NOMO-1 treated with dmso at 0.1 percent for 144 hours (cell line): ENCODE measurements at regions not wholly inside any gene's neighbourhood (a gene's known extent, or its start where the extent isn't known, plus 50 kb on each side); places are given as distances from the start of the nearest gene placed in this dataset.
"Not testable (repeated sequence)": the region's sequence is repeated elsewhere in the genome, so short reads cannot be mapped to it uniquely, and the experiment has no call there.

Experiments
- DNase-seq: peaks from one replicate; lab custom pipeline; 2025; ENCODE audit not compliant: unreplicated experiment; lab: John Stamatoyannopoulos, UW

- DNase-seq: not testable (repeated sequence)
These were observed 187.3 kb downstream of the CHIC2 start for GRCh38 chr4:53877096-53877495.

DNA sequence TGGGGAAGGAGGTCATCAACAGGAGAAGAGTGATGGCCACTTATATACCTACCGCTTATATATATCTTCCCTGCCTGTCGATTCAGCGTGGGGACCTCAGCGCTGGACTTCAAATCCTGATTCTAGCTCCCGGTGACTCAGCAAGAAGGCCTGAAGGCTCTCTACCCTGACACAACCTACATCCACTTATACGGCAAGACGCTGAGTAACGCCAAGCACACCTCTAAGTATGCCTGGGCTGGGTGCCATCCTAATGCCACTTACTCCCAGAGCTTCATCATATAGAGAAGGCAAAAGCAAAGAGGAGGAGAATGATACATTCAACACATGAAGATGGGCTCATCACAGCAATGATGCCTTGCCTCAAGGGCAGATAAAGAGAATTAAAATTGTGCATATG lies 198.3 kb downstream of the CHIC2 start:
- DNase-seq: no peak

- no peak for DNase-seq
These were observed 199.4 kb downstream of the CHIC2 start for GRCh38 chr4:53865054-53865453.

DNA sequence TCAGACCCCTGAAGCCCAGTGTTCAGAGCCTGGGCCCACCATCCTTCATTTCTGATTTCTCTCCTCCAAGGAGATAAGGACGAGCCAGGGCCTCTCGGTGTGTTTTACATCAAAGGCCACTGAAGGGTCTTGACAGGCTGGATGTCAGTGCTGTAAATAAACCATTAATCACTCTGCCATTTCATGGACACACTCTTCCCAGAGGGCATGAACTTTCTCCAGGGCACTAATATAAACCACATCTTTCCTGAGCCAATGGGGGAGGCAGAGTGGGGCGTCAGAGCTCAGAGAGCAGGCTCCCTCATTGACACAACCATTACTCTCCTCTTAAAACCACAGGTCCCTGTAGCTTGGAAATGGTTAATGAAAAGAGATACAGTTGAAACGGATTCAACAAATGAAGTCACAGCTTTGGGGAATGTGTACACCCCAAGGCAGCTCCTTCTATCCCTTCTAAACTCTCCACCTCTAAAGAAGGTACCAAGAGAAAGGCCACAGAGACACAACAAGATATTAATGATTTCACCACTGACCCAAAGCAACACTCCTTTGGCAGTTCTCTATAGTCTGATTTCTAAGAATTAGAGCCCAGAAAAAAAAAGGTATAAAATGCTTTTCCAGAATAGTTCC lies 200.6 kb downstream of the CHIC2 start:
- DNase-seq: no peak

GRCh38 chr4:53863158-53863557 lies 201.2 kb downstream of the CHIC2 start:
- no peak for DNase-seq

- no peak for DNase-seq
These were observed 202.4 kb downstream of the CHIC2 start for GRCh38 chr4:53861856-53862610.

GRCh38 chr4:53859305-53859704 lies 205.1 kb downstream of the CHIC2 start:
- no peak for DNase-seq

- DNase-seq: no peak
These were observed 205.7 kb downstream of the CHIC2 start for GRCh38 chr4:53858744-53859143.

- DNase-seq: peak; percentile 56
These were observed 208.7 kb downstream of the CHIC2 start for GRCh38 chr4:53855581-53856250.

- peak; percentile 29 for DNase-seq
These were observed 209.3 kb downstream of the CHIC2 start for GRCh38 chr4:53854991-53855568.

DNA sequence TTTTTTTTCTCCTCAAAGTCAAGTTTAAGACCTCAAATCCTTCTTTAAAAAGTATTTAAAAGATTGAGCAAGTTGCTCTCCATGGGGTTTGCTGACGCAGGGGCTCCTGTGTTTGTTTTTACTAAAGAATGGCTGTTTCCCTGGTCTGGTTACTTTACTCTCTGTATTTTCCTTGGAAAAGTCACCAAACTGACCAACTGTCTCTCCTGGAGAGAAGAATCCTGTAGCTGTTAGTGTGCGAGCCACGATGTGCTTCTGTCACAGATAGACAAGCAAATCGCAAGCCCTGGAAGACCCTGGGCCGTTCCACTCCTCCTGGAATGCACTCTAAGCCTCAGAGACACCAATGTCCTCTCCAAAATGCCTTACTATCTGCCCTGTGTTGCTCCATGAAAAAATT lies 212.1 kb downstream of the CHIC2 start:
- no peak for DNase-seq

DNA sequence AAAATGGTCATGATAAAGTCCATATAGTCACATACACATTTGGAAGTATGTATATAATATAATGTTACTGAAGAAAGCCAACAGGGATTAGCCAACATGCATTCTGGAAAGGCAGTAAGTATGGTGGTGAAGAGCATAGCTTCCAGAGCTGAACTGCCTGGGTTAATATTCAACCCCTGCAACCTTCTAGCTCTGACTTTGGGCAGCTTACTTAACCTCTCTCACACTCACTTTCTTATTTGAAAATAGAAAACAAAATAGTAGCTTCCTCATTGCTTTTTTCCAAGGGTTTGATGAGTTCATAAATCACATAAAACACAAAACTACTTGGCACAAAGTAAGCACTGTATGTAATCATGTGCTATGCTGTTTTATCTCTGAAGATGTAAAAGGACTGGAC lies 216.4 kb downstream of the CHIC2 start:
- no peak for DNase-seq

DNA sequence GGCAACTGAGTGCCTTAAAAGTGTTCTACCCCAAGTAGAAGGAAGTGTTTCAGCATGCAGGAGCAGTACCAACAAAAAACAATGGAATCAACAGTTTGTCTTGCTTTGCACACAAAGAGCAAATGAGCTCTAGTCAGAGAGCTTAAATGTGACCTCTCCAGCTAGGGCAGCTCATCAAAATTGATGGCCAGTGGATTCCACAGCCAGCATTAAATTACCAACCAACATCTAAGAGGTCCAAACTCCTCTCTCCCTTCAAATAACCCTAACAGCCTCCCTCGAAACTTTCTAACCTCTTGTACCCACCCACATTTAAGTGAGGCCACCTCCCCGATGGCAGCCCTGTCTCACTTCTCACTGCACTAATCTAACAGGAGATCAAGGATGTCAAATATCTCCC lies 219.9 kb downstream of the CHIC2 start:
- DNase-seq: no peak

DNA sequence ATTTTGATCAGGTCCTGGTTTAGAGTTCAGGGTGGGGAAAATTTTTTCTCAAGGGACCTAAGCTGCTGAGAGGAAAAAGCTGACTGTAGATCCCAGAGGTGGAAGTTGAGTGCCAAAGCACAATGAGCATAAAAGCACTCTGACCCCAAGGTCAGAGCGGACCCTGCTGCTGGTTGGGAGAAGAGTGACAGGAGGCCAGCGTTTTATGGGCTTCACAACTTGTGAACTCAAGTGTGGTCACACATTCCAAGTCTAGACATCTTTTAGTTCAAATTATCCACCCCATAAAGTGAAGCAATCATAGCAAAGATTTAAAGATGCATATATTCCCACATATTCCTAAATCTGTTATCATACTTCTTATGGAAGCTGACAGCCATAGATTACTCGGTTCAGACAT lies 220.3 kb downstream of the CHIC2 start:
- DNase-seq: no peak

DNA sequence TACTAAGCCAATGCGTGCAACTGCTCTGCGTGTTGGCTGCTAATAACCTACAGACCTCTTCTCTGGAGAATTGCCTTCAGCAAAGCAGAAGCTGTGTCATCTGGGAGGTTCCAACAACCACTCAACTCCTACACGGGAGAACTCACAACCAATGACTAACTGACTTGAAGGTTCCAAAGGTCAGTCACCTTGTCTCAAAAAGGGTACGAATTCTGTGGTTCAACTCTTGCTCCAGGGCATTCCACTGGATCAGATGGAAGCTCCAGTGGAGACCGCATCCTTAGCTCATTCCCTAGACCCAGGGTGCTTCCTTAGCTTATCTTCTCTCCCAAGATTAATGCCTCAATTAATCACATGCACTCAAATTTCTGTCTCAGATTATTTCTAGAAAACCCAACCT lies 222.7 kb downstream of the CHIC2 start:
- no peak for DNase-seq

DNA sequence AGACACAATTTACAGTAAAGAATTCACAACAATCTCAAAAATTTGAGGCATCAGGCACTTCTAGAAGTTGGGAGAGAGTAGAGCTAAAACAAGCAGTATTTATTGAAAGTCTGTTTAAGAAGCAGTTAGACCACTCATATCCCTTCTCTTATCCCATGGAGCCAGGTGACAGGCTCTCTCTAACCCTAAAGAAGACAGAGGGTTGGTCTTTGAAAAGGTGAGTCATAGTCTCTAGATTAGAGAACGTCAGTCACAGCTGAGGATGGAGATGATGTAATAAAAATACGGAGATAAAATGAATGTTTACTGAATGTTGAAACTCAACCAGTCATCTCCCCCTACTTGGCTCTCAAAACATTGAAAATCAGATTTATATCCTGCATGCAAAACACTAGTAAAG lies 223.8 kb downstream of the CHIC2 start:
- DNase-seq: no peak

DNA sequence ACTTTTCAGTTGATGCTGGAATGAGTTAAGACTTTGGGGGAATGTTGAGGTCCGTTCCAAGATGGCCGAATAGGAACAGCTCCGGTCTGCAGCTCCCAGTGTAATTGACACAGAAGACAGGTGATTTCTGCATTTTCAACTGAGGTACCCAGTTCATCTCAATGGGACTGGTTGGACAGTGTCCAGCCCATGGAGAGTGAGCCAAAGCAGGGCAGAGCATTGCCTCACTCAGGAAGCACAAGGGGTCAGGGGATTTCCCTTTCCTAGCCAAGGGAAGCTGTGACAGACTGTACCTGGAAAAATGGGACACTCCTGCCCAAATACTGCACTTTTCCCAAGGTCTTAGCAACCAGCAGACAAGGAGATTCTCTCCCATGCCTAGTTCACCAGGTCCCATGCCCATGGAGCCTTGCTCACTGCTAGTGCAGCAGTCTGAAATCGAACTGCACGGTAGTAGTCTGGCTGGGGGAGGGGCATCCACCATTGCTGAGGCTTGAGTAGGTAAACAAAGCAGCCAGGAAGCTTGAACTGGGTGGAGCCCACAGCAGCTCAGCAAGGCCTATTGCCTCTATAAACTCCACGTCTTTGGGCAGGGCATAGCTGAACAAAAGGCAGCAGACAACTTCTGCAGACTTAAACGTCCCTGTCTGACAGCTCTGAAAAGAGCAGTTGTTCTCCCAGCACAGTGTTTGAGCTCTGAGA lies 231.0 kb downstream of the CHIC2 start:
- not testable (repeated sequence) for DNase-seq

DNA sequence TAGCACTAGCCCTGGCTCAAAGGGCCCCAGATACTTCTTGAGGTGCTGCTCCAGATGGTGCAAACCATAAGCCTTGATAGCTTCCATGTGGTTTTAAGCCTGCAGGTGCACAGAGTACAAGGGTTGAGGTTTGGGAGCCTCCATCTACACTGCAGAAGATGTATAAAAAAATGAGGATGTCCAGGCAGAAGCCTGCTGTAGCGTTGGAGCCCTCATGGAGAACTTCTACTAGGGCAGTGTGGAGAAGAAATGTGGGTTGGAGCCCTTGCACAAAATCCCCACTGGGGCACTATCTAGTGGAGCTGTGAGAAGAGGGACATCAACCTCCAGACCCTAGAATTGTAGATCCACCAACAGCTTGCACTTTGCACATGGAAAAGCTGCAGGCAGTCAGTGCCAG lies 231.9 kb downstream of the CHIC2 start:
- DNase-seq: no peak

DNA sequence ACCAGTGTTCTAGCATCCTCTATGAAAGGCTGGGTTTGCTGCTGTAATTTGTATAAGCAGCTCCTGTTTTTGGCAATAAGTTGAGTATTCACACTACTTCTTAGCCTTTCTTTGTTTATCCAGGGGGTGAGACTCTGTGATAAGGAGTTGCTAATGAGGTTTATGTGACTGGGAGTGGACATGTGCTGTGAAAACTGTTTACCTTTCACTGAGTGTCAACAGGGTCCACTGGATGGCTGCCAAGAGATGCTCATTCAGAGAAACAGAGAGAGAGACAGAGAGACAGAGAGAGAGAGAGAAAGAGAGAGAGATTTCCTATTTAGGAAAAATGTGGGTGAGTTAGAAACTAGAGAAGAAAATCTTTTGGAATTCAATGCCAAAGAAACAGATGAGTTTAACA lies 233.9 kb downstream of the CHIC2 start:
- DNase-seq: no peak

- DNase-seq: no peak
These were observed 230.0 kb upstream of the LNX1 start for GRCh38 chr4:53821179-53821851.

GRCh38 chr4:53818104-53818503 lies 226.8 kb upstream of the LNX1 start:
- DNase-seq: no peak
